Stimulated activated CD4-positive, alpha-beta T cell treated with anti-CD3 and anti-CD28 coated beads, Interleukin-2, amount 100 ng/mL, for 4 hours (primary cell): ENCODE measurements at regions not wholly inside any gene's neighbourhood (a gene's known extent, or its start where the extent isn't known, plus 50 kb on each side); places are given as distances from the start of the nearest gene placed in this dataset.

Source experiments
- DNase-seq: peaks from one replicate; pipeline ENCODE4 v3.0.0-alpha.2; 2020; ENCODE audit warnings: low read depth

GRCh38 chr2:8197825-8198224 lies 484.0 kb upstream of the ID2 start:
- DNase-seq: no peak

- no peak for DNase-seq
These were observed 483.0 kb upstream of the ID2 start for GRCh38 chr2:8198766-8199382.

- DNase-seq: no peak
These were observed 479.7 kb upstream of the ID2 start for GRCh38 chr2:8202132-8202531.

- DNase-seq: no peak
These were observed 478.5 kb upstream of the ID2 start for GRCh38 chr2:8203364-8203763.

- DNase-seq: no peak
These were observed 477.1 kb upstream of the ID2 start for GRCh38 chr2:8204711-8205110.

- no peak for DNase-seq
These were observed 472.4 kb upstream of the ID2 start for GRCh38 chr2:8209494-8209893.

- DNase-seq: no peak
These were observed 470.5 kb upstream of the ID2 start for GRCh38 chr2:8211384-8211783.

- DNase-seq: no peak
These were observed 469.6 kb upstream of the ID2 start for GRCh38 chr2:8212239-8212638.

GRCh38 chr2:8214036-8214615 lies 467.7 kb upstream of the ID2 start:
- DNase-seq: no peak

- no peak for DNase-seq
These were observed 466.5 kb upstream of the ID2 start for GRCh38 chr2:8215159-8215863.

GRCh38 chr2:8215982-8216381 lies 465.9 kb upstream of the ID2 start:
- DNase-seq: no peak

- DNase-seq: no peak
These were observed 465.5 kb upstream of the ID2 start for GRCh38 chr2:8216397-8216796.

GRCh38 chr2:8217468-8218030 lies 464.3 kb upstream of the ID2 start:
- DNase-seq: no peak

GRCh38 chr2:8219096-8219495 lies 462.8 kb upstream of the ID2 start:
- no peak for DNase-seq

GRCh38 chr2:8219631-8220355 lies 462.1 kb upstream of the ID2 start:
- DNase-seq: no peak

- no peak for DNase-seq
These were observed 458.7 kb upstream of the ID2 start for GRCh38 chr2:8222979-8223694.

GRCh38 chr2:8223695-8224346 lies 458.0 kb upstream of the ID2 start:
- DNase-seq: no peak

GRCh38 chr2:8224347-8225190 lies 457.3 kb upstream of the ID2 start:
- DNase-seq: no peak

- no peak for DNase-seq
These were observed 456.6 kb upstream of the ID2 start for GRCh38 chr2:8225266-8225665.

- no peak for DNase-seq
These were observed 456.1 kb upstream of the ID2 start for GRCh38 chr2:8225798-8226197.
